Endothelial cell of umbilical vein (primary cell): ENCODE measurements at regions not wholly inside any gene's neighbourhood (a gene's known extent, or its start where the extent isn't known, plus 50 kb on each side); places are given as distances from the start of the nearest gene placed in this dataset.

Experiments used
- BruUV-seq: library from RNA; stranded (reverse); fragments of 400-500 nt; replicated peaks from 2 replicates; lab custom pipeline; 2021; lab: Mats Ljungman, UMichigan
- CTCF ChIA-PET: fragments of 300-600, 350-600 bp; sonication (Branson Sonifier 250); formaldehyde crosslinking; loops from one replicate; lab custom pipeline; 2021; ENCODE audit warnings: antibody characterized with exemption, inconsistent platforms; lab: Charles Lee
- POLR2A ChIA-PET: fragments of 300-600, 350-600 bp; sonication (Branson Sonifier 250); formaldehyde crosslinking; loops from one replicate; lab custom pipeline; 2021; ENCODE audit warnings: antibody characterized with exemption, inconsistent platforms; lab: Charles Lee
- DNase-seq: peaks from one replicate; pipeline ENCODE4 v3.0.0-alpha.2; 2011; ENCODE audit warnings: low read depth, low spot score
- FAIRE-seq: peaks from 2 replicates; lab custom pipeline; 2011; peaks lifted over from hg19 to GRCh38; lab: Jason Lieb, UNC
- H2AFZ ChIP-seq: 2 replicates; pipeline ENCODE4 v1.6.0; 2012; ENCODE audit warnings: low read depth, low read length, control low read depth, inconsistent platforms
- H3K27ac ChIP-seq: 2 replicates; pipeline ENCODE4 v1.5.1; 2011; ENCODE audit warnings: low read depth, mild to moderate bottlenecking, control low read depth, low read length, moderate library complexity; ENCODE audit not compliant: insufficient read depth
- H3K27me3 ChIP-seq, 2 experiments: 2 replicates each; pipeline versions ENCODE4 v1.6.0 to v1.6.1; 2011; ENCODE audit warnings: low read length in 2 of 2, mixed read lengths in 1 of 2; ENCODE audit not compliant: control insufficient read depth in 2 of 2, insufficient read depth in 2 of 2
- H3K36me3 ChIP-seq, 2 experiments: 2 replicates in 1 of 2; 3 replicates in 1 of 2; pipeline ENCODE4 v1.5.1; 2011; ENCODE audit warnings: low read length in 2 of 2, mild to moderate bottlenecking in 1 of 2, moderate library complexity in 1 of 2; ENCODE audit not compliant: control insufficient read depth in 2 of 2, insufficient read depth in 2 of 2; ENCODE audit errors: extremely low read depth in 1 of 2
- H3K4me1 ChIP-seq: 3 replicates; pipeline ENCODE4 v1.5.1; 2011; ENCODE audit warnings: mild to moderate bottlenecking, low read length; ENCODE audit not compliant: control insufficient read depth, insufficient read depth; ENCODE audit errors: extremely low read depth
- H3K4me2 ChIP-seq: 2 replicates; pipeline ENCODE4 v1.6.1; 2011; ENCODE audit warnings: low read length, control low read depth, mixed read lengths; ENCODE audit not compliant: insufficient read depth
- H3K4me3 ChIP-seq, 3 experiments: fragments of 200-600 bp in 1 of 3; sonication (generic), shearing (Covaris generic) in 1 of 3; replicated peaks in 1 of 3; 2 replicates each; pipeline ENCODE4 v1.5.1; 2011 to 2016; ENCODE audit warnings: control low read depth in 3 of 3, low read length in 3 of 3, mild to moderate bottlenecking in 2 of 3, inconsistent platforms in 1 of 3, low read depth in 1 of 3, moderate library complexity in 1 of 3; ENCODE audit not compliant: insufficient read depth in 1 of 3
- H3K79me2 ChIP-seq: 2 replicates; pipeline ENCODE4 v1.6.0; 2012; ENCODE audit warnings: low read length, inconsistent platforms; ENCODE audit not compliant: control insufficient read depth, insufficient read depth
- H3K9ac ChIP-seq: replicated peaks from 2 replicates; pipeline ENCODE3; 2011; ENCODE audit warnings: low read length, control low read depth; ENCODE audit not compliant: insufficient read depth; ENCODE audit errors: extremely low read depth
- H3K9me1 ChIP-seq: replicated peaks from 3 replicates; pipeline ENCODE4 v1.6.0; 2011; ENCODE audit warnings: mild to moderate bottlenecking, low read length; ENCODE audit not compliant: control insufficient read depth, insufficient read depth; ENCODE audit errors: extremely low read depth
- H3K9me3 ChIP-seq: replicated peaks from 2 replicates; pipeline ENCODE4 v1.5.1; 2012; ENCODE audit warnings: low read length, inconsistent platforms; ENCODE audit not compliant: control insufficient read depth, insufficient read depth
- H4K20me1 ChIP-seq: replicated peaks from 2 replicates; pipeline ENCODE3; 2011; ENCODE audit warnings: mild to moderate bottlenecking, low read length; ENCODE audit not compliant: control insufficient read depth, insufficient read depth; ENCODE audit errors: extremely low read depth
- CTCF ChIP-seq, 2 donors: IDR thresholded peaks; 1 replicate in 1 of 2; 2 replicates in 1 of 2; pipeline ENCODE4 v1.5.1; 2011; ENCODE audit warnings: low read length in 2 of 2, mild to moderate bottlenecking in 2 of 2, moderate library complexity in 2 of 2, control low read depth in 1 of 2, inconsistent platforms in 1 of 2, low read depth in 1 of 2; ENCODE audit not compliant: insufficient read depth in 1 of 2; ENCODE audit errors: extremely low read depth in 1 of 2
- EZH2 ChIP-seq: IDR thresholded peaks from 2 replicates; pipeline ENCODE4 v1.6.1; 2012; ENCODE audit warnings: borderline replicate concordance, low read depth, mild to moderate bottlenecking, moderate library complexity, low read length, inconsistent platforms; ENCODE audit not compliant: severe bottlenecking
- FOS ChIP-seq: IDR thresholded peaks from 2 replicates; pipeline ENCODE4 v1.6.1; 2011; ENCODE audit warnings: mild to moderate bottlenecking, low read length, moderate library complexity, borderline replicate concordance; ENCODE audit not compliant: insufficient read depth
- GATA2 ChIP-seq: IDR thresholded peaks from 2 replicates; pipeline ENCODE4 v1.7.0; 2011; ENCODE audit warnings: low read depth, mild to moderate bottlenecking, moderate library complexity, mixed read lengths, low read length; ENCODE audit not compliant: insufficient read length, insufficient read depth
- JUN ChIP-seq: IDR thresholded peaks from 2 replicates; pipeline ENCODE4 v1.6.1; 2011; ENCODE audit warnings: borderline replicate concordance, low read depth; ENCODE audit not compliant: insufficient read length, insufficient read depth
- MAX ChIP-seq: IDR thresholded peaks from 2 replicates; pipeline ENCODE4 v1.6.1; 2011; ENCODE audit not compliant: insufficient read depth, insufficient read length
- MYC ChIP-seq: IDR thresholded peaks from one replicate; pipeline ENCODE4 v1.6.1; 2011; ENCODE audit warnings: mild to moderate bottlenecking, low read depth, low read length
- POLR2A ChIP-seq: IDR thresholded peaks from 2 replicates; pipeline ENCODE4 v1.6.1; 2012; ENCODE audit warnings: low read depth, mild to moderate bottlenecking, control low read depth, low read length
- POLR2AphosphoS5 ChIP-seq: IDR thresholded peaks from 2 replicates; pipeline ENCODE4 v1.6.1; 2012; ENCODE audit warnings: low read depth, mild to moderate bottlenecking, control low read depth, low read length, moderate library complexity; ENCODE audit not compliant: insufficient read depth
- dilution Hi-C: fragments of 300-500 bp; cut with MboI; formaldehyde crosslinking; loops from one replicate; pipeline ENCODE4 v1.15.0; 2019; ENCODE audit warnings: low sequenced_read_pairs; ENCODE audit not compliant: extremely low pct_ligation_motif_present
- intact Hi-C: fragments of 100-400 bp; cut with micrococcal nuclease; formaldehyde crosslinking; loops from one replicate; pipeline ENCODE4 v1.10.0; 2022

- no peaks in the 10 kb centered on the region for H4K20me1 ChIP-seq
- POLR2A ChIA-PET: no interaction called here
These were observed 164.8 kb upstream of the ACVR2A start for GRCh38 chr2:147679955-147680531.

GRCh38 chr2:147679191-147679954, 165.5 kb upstream of the ACVR2A start:
- FAIRE-seq (no peak), DNase-seq (no peak)
- Histone ChIP-seq H3K4me3 (no peak overlapping the region), H2AFZ (no peak overlapping the region), H4K20me1 (no peaks in the 10 kb centered on the region), H3K27me3 (no peaks in the 10 kb centered on the region), H3K4me1 (no peaks in the 10 kb centered on the region), H3K79me2 (no peaks in the 10 kb centered on the region), H3K9ac (no peak overlapping the region), H3K4me2 (no peak overlapping the region), H3K36me3 (no peaks in the 10 kb centered on the region), H3K9me3 (no peaks in the 10 kb centered on the region), H3K27ac (no peak overlapping the region), H3K9me1 (no peaks in the 10 kb centered on the region)
- TF ChIP-seq POLR2AphosphoS5 (no peak), FOS (no peak), CTCF (IDR thresholded peaks at IDR 0.05; ENCODE audit: extremely low read depth in 1 of 2, insufficient read depth in 1 of 2, low read depth in 1 of 2, low read length in 2 of 2) (no peak), GATA2 (no peak), JUN (no peak), MYC (no peak), MAX (no peak), POLR2A (no peak), EZH2 (no peak)
- ChIA-PET POLR2A (no interaction called here), CTCF (no interaction called here)
- dilution Hi-C loops (no loop called here), intact Hi-C loops (no loop called here)
- no TSS peak for BruUV-seq

More at GRCh38 chr2:147679955-147680531, 164.8 kb upstream of the ACVR2A start:
- CTCF ChIA-PET: no interaction called here
- no peaks in the 10 kb centered on the region for H3K4me1 ChIP-seq
- no TSS peak for BruUV-seq
- H3K9me1 ChIP-seq: no peaks in the 10 kb centered on the region
- DNase-seq (no peak), FAIRE-seq (no peak)
- no peaks in the 10 kb centered on the region for H3K36me3 ChIP-seq
- no peaks in the 10 kb centered on the region for H3K27me3 ChIP-seq
- TF ChIP-seq POLR2A: no peak
- TF ChIP-seq POLR2AphosphoS5: no peak
- no peak for TF ChIP-seq EZH2
- no peak for TF ChIP-seq MAX
- TF ChIP-seq GATA2: no peak
- no peak for TF ChIP-seq FOS
- no peak for TF ChIP-seq JUN
- H3K27ac ChIP-seq: no peak overlapping the region
- intact Hi-C loops: no loop called here
- dilution Hi-C loops: no loop called here
- no peak overlapping the region for H3K4me2 ChIP-seq
- H3K79me2 ChIP-seq: no peaks in the 10 kb centered on the region
- no peak overlapping the region for H3K4me3 ChIP-seq
- no peak overlapping the region for H3K9ac ChIP-seq
- no peaks in the 10 kb centered on the region for H3K9me3 ChIP-seq
- H2AFZ ChIP-seq: no peak overlapping the region
